Gastrocnemius medialis (tissue), 4 donors: ENCODE measurements at regions not wholly inside any gene's neighbourhood (a gene's known extent, or its start where the extent isn't known, plus 50 kb on each side); places are given as distances from the start of the nearest gene placed in this dataset.

Source experiments
- ATAC-seq, 2 donors: fragments of 150-250 bp; one replicate each; pipeline ENCODE4 v1.9.1; 2016
- DNase-seq, 2 donors: peaks; one replicate each; pipeline ENCODE4 v3.0.0-alpha.2; 2019
- H3K27ac ChIP-seq, 4 donors: fragments of 200-600 bp; sonication (generic); 1 replicate in 1 of 4; 2 replicates in 3 of 4; pipeline ENCODE4 v1.5.1; 2016 to 2018; ENCODE audit warnings: mild to moderate bottlenecking in 2 of 4, moderate library complexity in 1 of 4
- H3K27me3 ChIP-seq, 3 donors: fragments of 200-600 bp; sonication (generic) in 2 of 3; 1 replicate in 1 of 3; 2 replicates in 2 of 3; pipeline versions ENCODE4 v1.5.1 to v1.6.0; 2016 to 2019; ENCODE audit warnings: mild to moderate bottlenecking in 1 of 3, moderate library complexity in 1 of 3
- H3K36me3 ChIP-seq, 2 donors: fragments of 200-600 bp; sonication (generic) in 1 of 2; one replicate each; pipeline ENCODE4 v1.5.1; 2017 to 2018
- H3K4me1 ChIP-seq, 2 donors: fragments of 200-600 bp; sonication (generic) in 1 of 2; one replicate each; pipeline ENCODE4 v1.5.1; 2016 to 2017; ENCODE audit warnings: mild to moderate bottlenecking in 2 of 2
- H3K4me3 ChIP-seq, 4 donors: fragments of 200-600 bp; sonication (generic) in 3 of 4; 1 replicate in 1 of 4; 2 replicates in 3 of 4; pipeline ENCODE4 v1.5.1; 2016 to 2019; ENCODE audit warnings: mild to moderate bottlenecking in 2 of 4
- H3K9me3 ChIP-seq, 3 donors: fragments of 200-600 bp; sonication (generic) in 2 of 3; 1 replicate in 1 of 3; 2 replicates in 2 of 3; pipeline ENCODE4 v1.5.1; 2016 to 2019
- POLR2A ChIP-seq, 2 donors: fragments of 450-650 bp; IDR thresholded peaks; one replicate each; pipeline ENCODE4 v1.6.1; 2017; ENCODE audit warnings: antibody characterized with exemption in 2 of 2, mild to moderate bottlenecking in 2 of 2, moderate library complexity in 2 of 2
- in situ Hi-C, 4 donors: fragments of 200-750 bp; cut with MboI; loops; one replicate each; pipeline versions ENCODE4 v1.15.0 to v1.8.0; 2017; ENCODE audit warnings: low sequenced_read_pairs in 4 of 4
- intact Hi-C: fragments of 100-400 bp; cut with DNase I; formaldehyde crosslinking; loops from one replicate; pipeline ENCODE4 v1.15.1; 2023; ENCODE audit warnings: low total_unique reads
- TF ChIP-seq, protein P1 (sequence below), 5 experiments: fragments of 450-650 bp in 3 of 5; fragments of 200-600 bp in 2 of 5; sonication (generic) in 2 of 5; IDR thresholded peaks in 4 of 5; conservative IDR thresholded peaks in 1 of 5; 1 replicate in 4 of 5; 2 replicates in 1 of 5; pipeline ENCODE4 v1.5.1; 2016 to 2019; ENCODE audit warnings: antibody characterized with exemption in 5 of 5, mild to moderate bottlenecking in 3 of 5, moderate library complexity in 3 of 5

DNA sequence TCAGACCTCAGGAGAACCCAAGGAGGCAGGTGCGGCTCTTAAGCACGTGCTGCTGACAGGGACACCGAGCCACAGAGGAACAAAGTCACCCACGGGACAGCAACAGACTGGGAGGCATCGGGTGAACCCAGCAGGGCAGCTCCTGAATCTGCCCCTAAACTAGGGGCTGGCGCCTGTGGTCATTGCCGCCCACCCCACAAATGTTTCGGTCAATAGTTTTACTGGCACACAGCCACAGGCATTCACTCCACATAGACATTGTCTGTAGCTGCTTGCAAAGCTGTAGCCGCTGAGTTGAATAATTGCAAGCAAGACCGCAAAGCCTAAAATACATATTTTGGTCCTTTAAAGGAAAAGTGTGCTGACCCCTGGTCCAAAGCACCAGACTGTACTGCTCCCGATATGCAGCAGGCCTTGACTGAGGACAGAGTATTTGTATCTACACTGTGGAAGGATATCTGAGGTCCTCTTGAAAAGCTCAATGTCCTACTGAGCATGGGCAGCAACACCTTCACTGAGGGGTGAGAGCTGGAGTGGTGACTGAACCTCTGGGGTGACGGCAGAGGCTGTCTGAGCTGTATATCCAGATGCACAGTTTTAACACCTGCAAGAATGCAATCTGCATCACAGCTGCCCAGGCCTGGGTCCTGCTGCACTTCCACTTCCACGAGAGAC, 310.3 kb downstream of the THBS2 start:
- peaks cover 0 to 3% (median 0%) of the 10 kb centered on the region in 3 donors for H3K27me3 ChIP-seq
- H3K4me1 ChIP-seq = peaks cover 15 to 18% of the 10 kb centered on the region in 2 donors
- DNase-seq (no peak), ATAC-seq (no peak)
- H3K27ac ChIP-seq = no peak overlapping the region
- TF ChIP-seq, protein P1, sequence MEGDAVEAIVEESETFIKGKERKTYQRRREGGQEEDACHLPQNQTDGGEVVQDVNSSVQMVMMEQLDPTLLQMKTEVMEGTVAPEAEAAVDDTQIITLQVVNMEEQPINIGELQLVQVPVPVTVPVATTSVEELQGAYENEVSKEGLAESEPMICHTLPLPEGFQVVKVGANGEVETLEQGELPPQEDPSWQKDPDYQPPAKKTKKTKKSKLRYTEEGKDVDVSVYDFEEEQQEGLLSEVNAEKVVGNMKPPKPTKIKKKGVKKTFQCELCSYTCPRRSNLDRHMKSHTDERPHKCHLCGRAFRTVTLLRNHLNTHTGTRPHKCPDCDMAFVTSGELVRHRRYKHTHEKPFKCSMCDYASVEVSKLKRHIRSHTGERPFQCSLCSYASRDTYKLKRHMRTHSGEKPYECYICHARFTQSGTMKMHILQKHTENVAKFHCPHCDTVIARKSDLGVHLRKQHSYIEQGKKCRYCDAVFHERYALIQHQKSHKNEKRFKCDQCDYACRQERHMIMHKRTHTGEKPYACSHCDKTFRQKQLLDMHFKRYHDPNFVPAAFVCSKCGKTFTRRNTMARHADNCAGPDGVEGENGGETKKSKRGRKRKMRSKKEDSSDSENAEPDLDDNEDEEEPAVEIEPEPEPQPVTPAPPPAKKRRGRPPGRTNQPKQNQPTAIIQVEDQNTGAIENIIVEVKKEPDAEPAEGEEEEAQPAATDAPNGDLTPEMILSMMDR (IDR thresholded peaks at IDR 0.05 in 4 of 5, conservative IDR thresholded peaks at IDR 0.05 in 1 of 5) = no peak
- TF ChIP-seq POLR2A (IDR thresholded peaks at IDR 0.05) = no peak
- intact Hi-C loops (no loop called here), in situ Hi-C loops (no loop called here)
- H3K36me3 ChIP-seq = no peaks in the 10 kb centered on the region
- H3K4me3 ChIP-seq = no peak overlapping the region
- no peaks in the 10 kb centered on the region for H3K9me3 ChIP-seq

DNA sequence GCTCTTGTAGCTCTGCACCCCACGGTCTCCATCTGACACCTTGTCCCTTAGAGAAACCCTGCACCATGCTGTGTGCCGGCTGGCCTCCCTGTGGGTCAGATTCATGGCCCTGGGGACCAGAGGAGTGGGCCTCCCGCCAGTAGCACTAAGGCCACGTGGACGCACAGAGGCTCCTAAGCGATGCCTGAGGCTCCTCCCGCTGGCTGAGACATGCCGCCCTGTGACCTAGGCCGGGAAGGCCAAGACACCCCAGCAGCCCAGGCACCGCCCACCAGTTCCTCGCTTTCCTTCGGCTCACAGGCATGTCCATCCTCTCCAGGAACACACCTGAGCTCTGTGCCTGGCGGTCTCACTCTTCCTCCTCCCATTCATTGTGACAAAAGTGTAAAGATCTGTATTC, 311.0 kb downstream of the THBS2 start:
- H3K4me1 ChIP-seq = peaks cover 18 to 24% of the 10 kb centered on the region in 2 donors
- no peaks in the 10 kb centered on the region for H3K9me3 ChIP-seq
- no peak for DNase-seq
- H3K4me3 ChIP-seq = no peak overlapping the region
- H3K27me3 ChIP-seq = peaks cover 0 to 3% (median 0%) of the 10 kb centered on the region in 3 donors
- ATAC-seq = no peak
- TF ChIP-seq POLR2A (IDR thresholded peaks at IDR 0.05) = no peak
- TF ChIP-seq, protein P1 (IDR thresholded peaks at IDR 0.05 in 4 of 5, conservative IDR thresholded peaks at IDR 0.05 in 1 of 5) = no peak
- in situ Hi-C loops = no loop called here
- no peaks in the 10 kb centered on the region for H3K36me3 ChIP-seq
- H3K27ac ChIP-seq = no peak overlapping the region
- intact Hi-C loops = no loop called here

DNA sequence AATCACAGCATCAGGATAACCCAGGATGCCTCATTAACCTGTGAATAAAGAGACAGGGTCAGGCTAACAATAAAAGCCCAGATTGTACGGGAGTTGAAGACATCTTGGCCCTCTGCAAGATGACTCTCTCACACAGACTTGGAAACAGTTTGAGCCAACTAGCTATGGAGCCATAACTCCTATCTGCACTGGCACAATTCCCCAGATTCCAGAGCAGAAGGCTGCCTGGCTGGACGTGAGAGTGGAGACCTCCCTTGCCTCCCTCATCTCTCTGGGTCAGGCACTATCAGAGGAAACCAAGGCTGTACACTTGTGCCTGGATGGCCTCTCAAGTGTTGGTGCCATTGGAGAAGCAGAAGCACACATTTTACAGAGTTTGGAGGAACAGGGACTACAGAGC, 312.6 kb downstream of the THBS2 start:
- no peak for DNase-seq
- H3K4me1 ChIP-seq = peaks cover 18 to 25% of the 10 kb centered on the region in 2 donors
- H3K27me3 ChIP-seq = peaks cover 0 to 3% (median 0%) of the 10 kb centered on the region in 3 donors
- intact Hi-C loops = no loop called here
- H3K9me3 ChIP-seq = no peaks in the 10 kb centered on the region
- no peak overlapping the region for H3K27ac ChIP-seq
- H3K36me3 ChIP-seq = no peaks in the 10 kb centered on the region
- TF ChIP-seq, protein P1 (IDR thresholded peaks at IDR 0.05 in 4 of 5, conservative IDR thresholded peaks at IDR 0.05 in 1 of 5) = no peak
- TF ChIP-seq POLR2A (IDR thresholded peaks at IDR 0.05) = no peak
- H3K4me3 ChIP-seq = no peak overlapping the region
- no peak for ATAC-seq
- in situ Hi-C loops = no loop called here

DNA sequence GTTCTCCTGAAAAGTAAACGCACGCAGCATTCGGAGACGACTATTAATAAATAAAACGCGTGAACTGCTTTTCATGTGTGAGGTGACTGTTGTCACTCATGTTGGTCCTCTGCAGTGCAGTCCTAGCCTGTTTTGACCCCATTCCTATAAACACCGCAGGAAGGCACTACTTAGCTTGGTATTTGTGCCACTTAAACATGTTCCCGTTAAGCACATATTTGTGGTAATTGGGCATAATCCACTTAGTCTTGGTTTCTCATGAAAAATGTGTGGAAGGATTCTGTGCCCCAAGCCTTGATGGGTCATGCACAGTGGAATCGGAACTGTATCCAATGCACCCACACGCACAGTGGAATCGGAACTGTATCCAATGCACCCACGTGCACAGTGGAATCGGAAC, 313.9 kb downstream of the THBS2 start:
- ATAC-seq (no peak), DNase-seq (no peak)
- peaks cover 0 to 3% (median 0%) of the 10 kb centered on the region in 3 donors for H3K27me3 ChIP-seq
- H3K4me1 ChIP-seq = peaks cover 18 to 37% of the 10 kb centered on the region in 2 donors
- no peak overlapping the region for H3K27ac ChIP-seq
- H3K9me3 ChIP-seq = no peaks in the 10 kb centered on the region
- in situ Hi-C loops (no loop called here), intact Hi-C loops (no loop called here)
- H3K4me3 ChIP-seq = peak overlapping the region in 2 of 4 donors; percentile 4 to 38
- no peaks in the 10 kb centered on the region for H3K36me3 ChIP-seq
- TF ChIP-seq POLR2A (IDR thresholded peaks at IDR 0.05) = no peak
- TF ChIP-seq, protein P1 (IDR thresholded peaks at IDR 0.05 in 4 of 5, conservative IDR thresholded peaks at IDR 0.05 in 1 of 5) = no peak
